Fibroblast of mammary gland (primary cell): ENCODE measurements at regions not wholly inside any gene's neighbourhood (a gene's known extent, or its start where the extent isn't known, plus 50 kb on each side); places are given as distances from the start of the nearest gene placed in this dataset.

Experiments
- DNase-seq: peaks from one replicate; pipeline ENCODE4 v3.0.0-alpha.2; 2010; ENCODE audit warnings: low read depth
- H3K4me3 ChIP-seq: 2 replicates; pipeline ENCODE4 v1.5.1; 2011; ENCODE audit warnings: low read depth, mild to moderate bottlenecking, low read length, moderate library complexity; ENCODE audit not compliant: control insufficient read depth
- CTCF ChIP-seq: conservative IDR thresholded peaks from 2 replicates; pipeline ENCODE4 v1.5.1; 2011; ENCODE audit warnings: low read depth, low read length, inconsistent platforms; ENCODE audit not compliant: control insufficient read depth, insufficient read depth

- no peak overlapping the region for H3K4me3 ChIP-seq
- peak; percentile 6 for TF ChIP-seq CTCF
- no peak for DNase-seq
Measured at GRCh38 chr6:99130897-99131873, 183.4 kb upstream of the FBXL4 start.

DNA sequence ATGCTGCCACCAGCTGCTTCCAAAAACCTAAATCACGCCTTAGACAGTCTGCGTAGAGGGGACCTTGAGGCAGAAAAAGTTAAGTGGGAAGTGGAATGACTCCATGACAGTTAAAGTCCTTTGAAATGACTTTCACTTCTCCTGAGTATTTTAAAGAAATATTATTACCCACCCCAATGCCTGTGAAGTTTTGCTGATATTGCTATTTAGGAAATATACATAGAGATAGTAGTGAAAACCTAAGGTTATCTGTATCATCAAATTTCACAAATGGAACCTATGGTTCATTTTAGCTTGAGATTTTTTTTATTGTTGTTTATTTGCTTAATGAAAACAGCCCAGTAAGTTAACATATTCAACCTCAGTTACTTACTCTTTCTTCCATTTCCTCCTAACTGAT is 182.1 kb upstream of the FBXL4 start:
- no peak overlapping the region for H3K4me3 ChIP-seq
- TF ChIP-seq CTCF, result no peak

GRCh38 chr6:99121748-99122147 is 174.0 kb upstream of the FBXL4 start:
- TF ChIP-seq CTCF, result no peak
- DNase-seq, result no peak

More for the DNA sequence above, 182.1 kb upstream of the FBXL4 start:
- DNase-seq, result no peak

GRCh38 chr6:99120641-99121040 is 172.9 kb upstream of the FBXL4 start:
- H3K4me3 ChIP-seq, result no peak overlapping the region
- DNase-seq, result no peak
- TF ChIP-seq CTCF, result no peak

More at GRCh38 chr6:99121748-99122147, 174.0 kb upstream of the FBXL4 start:
- no peak overlapping the region for H3K4me3 ChIP-seq

DNA sequence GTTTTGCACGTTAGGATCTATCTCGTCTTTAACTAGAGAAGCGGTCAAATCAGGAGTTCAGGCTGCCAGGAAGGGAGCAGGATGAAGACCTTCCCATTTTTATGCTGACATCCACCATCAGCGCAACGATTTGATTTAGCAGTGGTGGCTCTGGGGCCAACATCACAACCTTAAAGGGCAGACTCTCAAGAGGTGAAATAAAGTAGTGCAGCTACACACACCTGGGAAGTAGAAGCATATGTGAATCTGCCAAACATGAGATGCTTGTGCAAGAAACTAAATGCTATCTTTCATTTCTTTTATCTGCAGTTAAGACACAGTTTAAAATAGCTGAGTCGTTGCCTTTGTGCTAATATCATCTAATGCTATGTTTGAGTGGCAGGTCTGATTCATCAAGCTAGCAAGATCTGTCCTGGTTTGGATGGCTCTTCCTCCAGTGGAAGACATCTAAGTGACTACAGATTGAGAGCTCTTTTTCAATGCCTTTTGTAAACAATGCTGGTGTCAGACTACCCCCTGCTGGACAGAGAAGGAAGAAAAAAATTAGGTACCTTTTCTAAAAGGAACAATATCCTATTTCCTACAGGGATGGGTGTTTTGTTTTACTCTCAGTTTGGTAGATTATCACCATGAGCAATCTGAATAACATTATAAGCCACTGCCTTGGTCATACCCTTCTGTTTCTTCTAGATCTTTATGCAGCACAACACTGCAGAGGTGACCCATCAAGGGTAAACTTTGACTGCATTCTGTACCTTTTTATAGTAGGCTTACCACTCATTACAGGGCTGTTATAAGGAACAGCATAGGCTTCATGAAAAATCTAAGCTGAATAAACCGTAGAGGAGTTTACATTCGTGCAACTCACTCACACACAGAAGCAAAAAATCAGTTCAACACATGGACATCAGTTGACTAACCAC is 171.6 kb upstream of the FBXL4 start:
- peak; percentile 48 for DNase-seq
- peak; percentile 74 for TF ChIP-seq CTCF
- no peak overlapping the region for H3K4me3 ChIP-seq

DNA sequence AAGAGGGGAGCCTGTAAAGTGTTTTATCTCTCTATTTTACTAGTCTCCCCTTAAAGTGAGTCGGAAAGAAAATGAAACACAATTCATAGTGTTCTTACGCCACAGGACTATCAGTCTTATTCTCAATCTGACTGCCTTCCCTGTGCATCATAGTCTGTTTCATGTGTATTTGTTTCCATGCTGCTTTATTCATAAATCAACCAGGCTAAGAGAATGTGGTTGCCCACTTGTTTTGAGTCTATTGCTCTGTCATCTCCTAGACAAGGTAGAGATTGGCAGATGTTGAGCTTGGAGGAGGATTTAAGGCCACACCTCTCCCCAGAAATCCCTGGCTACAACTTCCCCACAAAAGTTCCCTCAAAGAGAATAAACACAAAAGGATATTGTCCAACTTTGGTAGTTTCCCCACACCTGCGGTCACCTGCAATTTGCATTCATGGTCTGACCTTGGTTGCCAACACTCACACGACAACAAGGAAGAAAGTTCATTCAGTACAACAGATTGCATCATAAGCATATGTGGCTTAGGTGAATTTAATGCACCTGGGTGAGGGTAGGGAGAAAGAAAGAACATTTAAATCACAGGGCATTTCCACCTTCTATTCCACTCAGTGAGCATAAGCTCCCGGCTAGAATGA is 167.1 kb upstream of the FBXL4 start:
- no peak overlapping the region for H3K4me3 ChIP-seq
- no peak for DNase-seq
- TF ChIP-seq CTCF, result no peak
